Ovary (tissue), 3 donors: ENCODE measurements at regions not wholly inside any gene's neighbourhood (a gene's known extent, or its start where the extent isn't known, plus 50 kb on each side); places are given as distances from the start of the nearest gene placed in this dataset.

ENCODE experiments used
- CTCF ChIP-seq, 3 donors: fragments of 450-650 bp in 2 of 3; fragments of 200-600 bp in 1 of 3; IDR thresholded peaks; one replicate each; pipeline versions ENCODE4 v1.5.1 to v1.8.0; 2016 to 2022; ENCODE audit warnings: antibody characterized with exemption in 3 of 3, mild to moderate bottlenecking in 1 of 3
- EP300 ChIP-seq: sonication (generic); formaldehyde crosslinking; IDR thresholded peaks from one replicate; pipeline ENCODE4 v1.6.1; 2017; ENCODE audit warnings: antibody characterized with exemption
- POLR2A ChIP-seq: fragments of 450-650 bp; IDR thresholded peaks from one replicate; pipeline ENCODE4 v1.6.1; 2017; ENCODE audit warnings: antibody characterized with exemption, mild to moderate bottlenecking, moderate library complexity
- donor health status: DM: no; HTN: no; CAD: no.

- TF ChIP-seq CTCF (IDR thresholded peaks at IDR 0.05) (no peak), POLR2A (no peak), EP300 (no peak)
Measured at GRCh38 chr12:67426067-67426466, 156.9 kb downstream of the CAND1 start.
